ENCODE measurements at regions not wholly inside any gene's neighbourhood (a gene's known extent, or its start where the extent isn't known, plus 50 kb on each side); places are given as distances from the start of the nearest gene placed in this dataset.

DNA sequence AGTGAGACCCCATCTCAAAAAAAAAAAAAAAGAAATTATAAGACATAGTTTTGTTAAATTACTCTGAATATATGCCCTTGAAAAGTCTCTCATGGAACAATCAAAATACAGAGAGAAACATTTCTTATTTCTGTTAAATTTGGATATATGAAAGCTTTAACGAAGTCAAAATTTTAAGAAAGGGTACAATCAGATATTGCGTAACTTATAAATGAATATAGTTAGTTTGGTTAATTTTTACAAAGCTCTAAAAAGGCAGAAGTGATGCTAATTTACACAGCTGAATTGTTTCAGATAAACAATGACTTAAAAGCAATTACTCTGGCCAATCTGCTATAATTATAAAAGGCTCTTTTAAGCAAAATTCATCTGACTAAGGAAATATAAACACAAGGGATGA is 611.6 kb upstream of the CCDC179 start:
- TF ChIP-seq, protein P1, sequence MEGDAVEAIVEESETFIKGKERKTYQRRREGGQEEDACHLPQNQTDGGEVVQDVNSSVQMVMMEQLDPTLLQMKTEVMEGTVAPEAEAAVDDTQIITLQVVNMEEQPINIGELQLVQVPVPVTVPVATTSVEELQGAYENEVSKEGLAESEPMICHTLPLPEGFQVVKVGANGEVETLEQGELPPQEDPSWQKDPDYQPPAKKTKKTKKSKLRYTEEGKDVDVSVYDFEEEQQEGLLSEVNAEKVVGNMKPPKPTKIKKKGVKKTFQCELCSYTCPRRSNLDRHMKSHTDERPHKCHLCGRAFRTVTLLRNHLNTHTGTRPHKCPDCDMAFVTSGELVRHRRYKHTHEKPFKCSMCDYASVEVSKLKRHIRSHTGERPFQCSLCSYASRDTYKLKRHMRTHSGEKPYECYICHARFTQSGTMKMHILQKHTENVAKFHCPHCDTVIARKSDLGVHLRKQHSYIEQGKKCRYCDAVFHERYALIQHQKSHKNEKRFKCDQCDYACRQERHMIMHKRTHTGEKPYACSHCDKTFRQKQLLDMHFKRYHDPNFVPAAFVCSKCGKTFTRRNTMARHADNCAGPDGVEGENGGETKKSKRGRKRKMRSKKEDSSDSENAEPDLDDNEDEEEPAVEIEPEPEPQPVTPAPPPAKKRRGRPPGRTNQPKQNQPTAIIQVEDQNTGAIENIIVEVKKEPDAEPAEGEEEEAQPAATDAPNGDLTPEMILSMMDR (conservative IDR thresholded peaks at IDR 0.05) = no peak
- no peak for TF ChIP-seq EZH2 (IDR thresholded peaks at IDR 0.05; ENCODE audit: low read depth)

Measured in PC-9 (cell line).